Liver (tissue), 8 donors: ENCODE measurements at regions not wholly inside any gene's neighbourhood (a gene's known extent, or its start where the extent isn't known, plus 50 kb on each side); places are given as distances from the start of the nearest gene placed in this dataset.

Experiments
- DNase-seq: peaks from one replicate; pipeline ENCODE4 v3.0.0-alpha.2; 2017; ENCODE audit warnings: low spot score
- H3K27ac ChIP-seq, 2 donors: one replicate each; pipeline ENCODE4 v1.7.0; 2013; ENCODE audit warnings: inconsistent platforms in 2 of 2, low read length in 2 of 2, control low read depth in 1 of 2, low read depth in 1 of 2, mild to moderate bottlenecking in 1 of 2
- H3K27me3 ChIP-seq, 4 donors: one replicate each; pipeline versions ENCODE4 v1.6.1 to v1.7.0; 2013; ENCODE audit warnings: low read length in 3 of 4, inconsistent platforms in 1 of 4, mild to moderate bottlenecking in 1 of 4, moderate library complexity in 1 of 4; ENCODE audit not compliant: control insufficient read depth in 4 of 4, insufficient read depth in 4 of 4
- H3K36me3 ChIP-seq, 4 donors: one replicate each; pipeline versions ENCODE4 v1.6.1 to v1.7.0; 2013; ENCODE audit warnings: low read length in 3 of 4, mild to moderate bottlenecking in 3 of 4, low read depth in 1 of 4, moderate library complexity in 1 of 4; ENCODE audit not compliant: control insufficient read depth in 4 of 4, insufficient read depth in 3 of 4
- H3K4me1 ChIP-seq, 4 donors: one replicate each; pipeline versions ENCODE4 v1.6.1 to v1.7.0; 2013; ENCODE audit warnings: low read length in 3 of 4, mild to moderate bottlenecking in 3 of 4, moderate library complexity in 1 of 4; ENCODE audit not compliant: control insufficient read depth in 4 of 4, insufficient read depth in 4 of 4
- H3K4me3 ChIP-seq, 3 donors: one replicate each; pipeline versions ENCODE4 v1.6.1 to v1.7.0; 2013; ENCODE audit warnings: low read length in 3 of 3, control low read depth in 1 of 3, low read depth in 1 of 3, mild to moderate bottlenecking in 1 of 3
- H3K9ac ChIP-seq, 2 donors: one replicate each; pipeline ENCODE4 v1.7.0; 2013; ENCODE audit warnings: low read length in 2 of 2, mild to moderate bottlenecking in 2 of 2, moderate library complexity in 2 of 2, control low read depth in 1 of 2, low read depth in 1 of 2
- H3K9me3 ChIP-seq, 4 donors: one replicate each; pipeline versions ENCODE4 v1.6.1 to v1.7.0; 2013; ENCODE audit warnings: low read length in 3 of 4; ENCODE audit not compliant: control insufficient read depth in 4 of 4
- FOXA1 ChIP-seq: IDR thresholded peaks from 2 replicates; pipeline ENCODE4 v1.6.1; 2016; ENCODE audit warnings: antibody characterized with exemption
- GABPA ChIP-seq, 2 donors: IDR thresholded peaks in 1 of 2; conservative IDR thresholded peaks in 1 of 2; 2 replicates each; pipeline ENCODE4 v1.6.1; 2016; ENCODE audit warnings: antibody characterized with exemption in 2 of 2, mild to moderate bottlenecking in 1 of 2, moderate library complexity in 1 of 2
- HNF4A ChIP-seq, 2 donors: conservative IDR thresholded peaks; 2 replicates each; pipeline ENCODE4 v1.6.1; 2016; ENCODE audit warnings: antibody characterized with exemption in 2 of 2, mild to moderate bottlenecking in 2 of 2
- HNF4G ChIP-seq: IDR thresholded peaks from 2 replicates; pipeline ENCODE4 v1.6.1; 2016; ENCODE audit warnings: antibody characterized with exemption
- JUND ChIP-seq, 2 donors: IDR thresholded peaks; 2 replicates each; pipeline ENCODE4 v1.6.1; 2016; ENCODE audit warnings: antibody characterized with exemption in 2 of 2
- NR2F2 ChIP-seq: IDR thresholded peaks from 2 replicates; pipeline ENCODE4 v1.6.1; 2016; ENCODE audit warnings: antibody characterized with exemption
- RAD21 ChIP-seq, 2 donors: IDR thresholded peaks; 2 replicates each; pipeline ENCODE4 v1.6.1; 2016; ENCODE audit warnings: antibody characterized with exemption in 2 of 2, mild to moderate bottlenecking in 2 of 2
- SP1 ChIP-seq: IDR thresholded peaks from 2 replicates; pipeline ENCODE4 v1.6.1; 2018; ENCODE audit warnings: antibody characterized with exemption, mild to moderate bottlenecking
- TAF1 ChIP-seq: conservative IDR thresholded peaks from 2 replicates; pipeline ENCODE4 v1.6.1; 2016; ENCODE audit warnings: antibody characterized with exemption, mild to moderate bottlenecking
- YY1 ChIP-seq: IDR thresholded peaks from 2 replicates; pipeline ENCODE4 v1.6.1; 2016; ENCODE audit warnings: antibody characterized with exemption, mild to moderate bottlenecking
- WGBS: extraction: QIAGEN DNeasy Blood & Tissue Kit; methylation state at CpG from one replicate; pipeline ENCODE4 v1.1.7; 2013; 5-methylcytosine and 5-hydroxymethylcytosine counted together
- TF ChIP-seq, protein P1 (sequence below): fragments of 150-350 bp; IDR thresholded peaks from 2 replicates; pipeline ENCODE4 v1.5.1; 2017; ENCODE audit warnings: improper control_type of control experiment, low read depth, low read length; ENCODE audit not compliant: missing input control
- TF ChIP-seq, protein P2 (sequence below): IDR thresholded peaks from 2 replicates; pipeline ENCODE4 v1.6.1; 2016; ENCODE audit warnings: antibody characterized with exemption
- TF ChIP-seq, protein P3 (sequence below): IDR thresholded peaks from 2 replicates; pipeline ENCODE4 v1.6.1; 2016; ENCODE audit warnings: antibody characterized with exemption
- TF ChIP-seq, protein P4 (sequence below): IDR thresholded peaks from 2 replicates; pipeline ENCODE4 v1.6.1; 2016; ENCODE audit warnings: antibody characterized with exemption, mild to moderate bottlenecking
- donor health status: healthy.
- donor health status: healthy.
- donor health status: healthy.
- donor health status: healthy.
- donor health status: healthy.

DNA sequence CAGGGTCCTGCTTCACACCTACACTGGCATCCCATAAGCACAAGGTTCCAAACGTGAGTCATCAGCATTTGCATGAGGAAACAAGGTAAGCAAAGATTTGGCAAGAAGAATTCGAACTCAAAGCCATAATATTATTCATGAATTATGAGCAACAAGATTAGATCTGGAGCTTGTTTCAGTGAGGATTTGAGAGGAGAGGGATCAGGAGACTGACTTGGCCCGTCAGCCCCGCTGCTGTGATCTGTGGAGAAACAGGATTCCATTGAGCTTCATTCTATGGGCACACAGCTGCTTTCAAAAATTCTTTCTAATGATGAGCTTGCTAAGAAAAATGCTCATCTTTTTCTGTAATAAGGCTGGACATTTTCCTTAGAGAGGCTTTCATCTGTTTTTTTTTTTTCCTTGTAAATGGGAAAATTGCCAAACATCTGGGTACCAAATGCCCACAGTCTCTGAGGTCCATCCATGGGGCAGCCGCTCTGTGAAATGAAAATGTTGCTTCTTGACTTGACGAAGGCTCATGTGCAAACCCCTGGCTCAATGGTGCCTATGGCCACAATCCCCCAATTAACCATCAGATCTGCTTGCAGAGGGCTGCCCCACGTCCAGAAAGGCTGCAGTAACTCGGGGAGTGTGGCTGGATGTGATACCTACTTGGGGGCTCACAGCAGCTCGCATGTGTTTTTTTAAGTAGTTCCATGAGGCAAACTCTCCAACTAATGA, 179.3 kb downstream of the TMEM18 start:
- Histone ChIP-seq H3K27me3 (no peaks in the 10 kb centered on the region), H3K27ac (no peak overlapping the region), H3K4me3 (no peak overlapping the region), H3K36me3 (peaks cover 0 to 1% (median 0%) of the 10 kb centered on the region in 4 donors), H3K4me1 (no peaks in the 10 kb centered on the region), H3K9ac (no peak overlapping the region), H3K9me3 (no peaks in the 10 kb centered on the region)
- no peak for DNase-seq
- WGBS, result 64% methylated on average over 9 of the region's 9 CpGs
- TF ChIP-seq NR2F2 (no peak), FOXA1 (no peak), GABPA (IDR thresholded peaks at IDR 0.05 in 1 of 2, conservative IDR thresholded peaks at IDR 0.05 in 1 of 2) (no peak), HNF4A (conservative IDR thresholded peaks at IDR 0.05) (no peak), TAF1 (no peak), RAD21 (IDR thresholded peaks at IDR 0.05) (no peak)
- TF ChIP-seq, protein P1, sequence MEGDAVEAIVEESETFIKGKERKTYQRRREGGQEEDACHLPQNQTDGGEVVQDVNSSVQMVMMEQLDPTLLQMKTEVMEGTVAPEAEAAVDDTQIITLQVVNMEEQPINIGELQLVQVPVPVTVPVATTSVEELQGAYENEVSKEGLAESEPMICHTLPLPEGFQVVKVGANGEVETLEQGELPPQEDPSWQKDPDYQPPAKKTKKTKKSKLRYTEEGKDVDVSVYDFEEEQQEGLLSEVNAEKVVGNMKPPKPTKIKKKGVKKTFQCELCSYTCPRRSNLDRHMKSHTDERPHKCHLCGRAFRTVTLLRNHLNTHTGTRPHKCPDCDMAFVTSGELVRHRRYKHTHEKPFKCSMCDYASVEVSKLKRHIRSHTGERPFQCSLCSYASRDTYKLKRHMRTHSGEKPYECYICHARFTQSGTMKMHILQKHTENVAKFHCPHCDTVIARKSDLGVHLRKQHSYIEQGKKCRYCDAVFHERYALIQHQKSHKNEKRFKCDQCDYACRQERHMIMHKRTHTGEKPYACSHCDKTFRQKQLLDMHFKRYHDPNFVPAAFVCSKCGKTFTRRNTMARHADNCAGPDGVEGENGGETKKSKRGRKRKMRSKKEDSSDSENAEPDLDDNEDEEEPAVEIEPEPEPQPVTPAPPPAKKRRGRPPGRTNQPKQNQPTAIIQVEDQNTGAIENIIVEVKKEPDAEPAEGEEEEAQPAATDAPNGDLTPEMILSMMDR, result no peak
- TF ChIP-seq, protein P2, sequence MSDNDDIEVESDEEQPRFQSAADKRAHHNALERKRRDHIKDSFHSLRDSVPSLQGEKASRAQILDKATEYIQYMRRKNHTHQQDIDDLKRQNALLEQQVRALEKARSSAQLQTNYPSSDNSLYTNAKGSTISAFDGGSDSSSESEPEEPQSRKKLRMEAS, result no peak

DNA sequence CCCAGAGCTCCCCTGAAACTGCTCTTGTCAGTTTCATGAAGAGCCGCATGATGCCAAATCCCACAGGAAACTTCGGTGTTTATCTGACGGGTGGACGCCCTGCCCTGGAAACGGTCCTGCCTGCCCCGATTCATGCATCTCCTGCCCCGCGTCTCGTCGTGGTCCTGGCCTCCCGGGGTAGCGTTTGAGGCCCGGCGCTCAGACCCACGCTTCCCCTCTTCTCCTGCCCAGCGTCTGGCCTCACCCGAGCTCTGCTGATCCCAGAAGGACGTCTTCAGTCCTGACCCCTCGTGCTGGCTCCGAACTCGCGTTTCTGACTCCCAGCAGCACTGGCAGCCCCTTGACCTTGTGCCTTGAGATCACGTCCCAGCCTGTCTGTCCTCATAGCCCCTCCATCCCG, 180.5 kb downstream of the TMEM18 start:
- H3K4me1 ChIP-seq, result no peaks in the 10 kb centered on the region
- DNase-seq, result no peak
- H3K4me3 ChIP-seq, result no peak overlapping the region
- no peak for TF ChIP-seq RAD21 (IDR thresholded peaks at IDR 0.05)
- no peak for TF ChIP-seq SP1
- TF ChIP-seq, protein P2, result no peak
- TF ChIP-seq HNF4G, result no peak
- TF ChIP-seq, protein P3, sequence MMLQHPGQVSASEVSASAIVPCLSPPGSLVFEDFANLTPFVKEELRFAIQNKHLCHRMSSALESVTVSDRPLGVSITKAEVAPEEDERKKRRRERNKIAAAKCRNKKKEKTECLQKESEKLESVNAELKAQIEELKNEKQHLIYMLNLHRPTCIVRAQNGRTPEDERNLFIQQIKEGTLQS, result no peak
- TF ChIP-seq HNF4A (conservative IDR thresholded peaks at IDR 0.05), result no peak
- no peak for TF ChIP-seq YY1
- H3K36me3 ChIP-seq, result no peaks in the 10 kb centered on the region
- H3K27me3 ChIP-seq, result peaks cover 0 to 2% (median 0%) of the 10 kb centered on the region in 4 donors
- H3K27ac ChIP-seq, result no peak overlapping the region
- 81% methylated on average over 24 of the region's 24 CpGs for WGBS
- no peak overlapping the region for H3K9ac ChIP-seq
- no peaks in the 10 kb centered on the region for H3K9me3 ChIP-seq

DNA sequence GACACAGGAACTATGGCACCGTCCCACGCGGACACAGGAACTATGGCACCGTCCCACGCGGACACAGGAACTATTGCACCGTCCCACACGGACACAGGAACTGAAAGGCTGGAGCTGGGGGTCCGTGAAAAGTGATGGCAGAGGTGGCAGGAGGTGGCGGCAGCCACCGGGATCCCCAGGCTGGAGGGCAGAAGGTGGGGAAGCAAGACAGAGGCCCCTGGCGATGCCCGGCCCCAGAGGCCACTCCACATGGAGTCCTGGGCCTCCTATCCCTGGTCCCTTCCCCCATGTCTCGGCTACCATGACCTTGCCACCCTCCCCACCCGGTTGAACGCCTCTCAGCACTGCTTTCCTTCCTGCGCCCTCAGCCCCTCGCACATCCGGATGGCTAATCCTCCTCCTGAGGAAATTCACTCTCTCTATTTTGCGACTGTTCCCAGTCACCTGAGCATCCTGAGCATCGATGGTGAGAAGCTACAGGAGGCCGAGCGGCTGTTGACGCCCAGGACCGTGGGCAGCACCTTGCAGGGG, 181.4 kb downstream of the TMEM18 start:
- Histone ChIP-seq H3K4me1 (no peaks in the 10 kb centered on the region), H3K27me3 (peaks cover 0 to 2% (median 0%) of the 10 kb centered on the region in 4 donors), H3K9me3 (no peaks in the 10 kb centered on the region), H3K36me3 (no peaks in the 10 kb centered on the region), H3K9ac (no peak overlapping the region), H3K4me3 (no peak overlapping the region), H3K27ac (no peak overlapping the region)
- WGBS, result 84% methylated on average over 25 of the region's 25 CpGs
- TF ChIP-seq, protein P3, result no peak
- TF ChIP-seq GABPA (IDR thresholded peaks at IDR 0.05 in 1 of 2, conservative IDR thresholded peaks at IDR 0.05 in 1 of 2) (no peak), FOXA1 (no peak), TAF1 (no peak), NR2F2 (no peak), SP1 (no peak), HNF4G (no peak), JUND (IDR thresholded peaks at IDR 0.05) (no peak)
- TF ChIP-seq, protein P4, sequence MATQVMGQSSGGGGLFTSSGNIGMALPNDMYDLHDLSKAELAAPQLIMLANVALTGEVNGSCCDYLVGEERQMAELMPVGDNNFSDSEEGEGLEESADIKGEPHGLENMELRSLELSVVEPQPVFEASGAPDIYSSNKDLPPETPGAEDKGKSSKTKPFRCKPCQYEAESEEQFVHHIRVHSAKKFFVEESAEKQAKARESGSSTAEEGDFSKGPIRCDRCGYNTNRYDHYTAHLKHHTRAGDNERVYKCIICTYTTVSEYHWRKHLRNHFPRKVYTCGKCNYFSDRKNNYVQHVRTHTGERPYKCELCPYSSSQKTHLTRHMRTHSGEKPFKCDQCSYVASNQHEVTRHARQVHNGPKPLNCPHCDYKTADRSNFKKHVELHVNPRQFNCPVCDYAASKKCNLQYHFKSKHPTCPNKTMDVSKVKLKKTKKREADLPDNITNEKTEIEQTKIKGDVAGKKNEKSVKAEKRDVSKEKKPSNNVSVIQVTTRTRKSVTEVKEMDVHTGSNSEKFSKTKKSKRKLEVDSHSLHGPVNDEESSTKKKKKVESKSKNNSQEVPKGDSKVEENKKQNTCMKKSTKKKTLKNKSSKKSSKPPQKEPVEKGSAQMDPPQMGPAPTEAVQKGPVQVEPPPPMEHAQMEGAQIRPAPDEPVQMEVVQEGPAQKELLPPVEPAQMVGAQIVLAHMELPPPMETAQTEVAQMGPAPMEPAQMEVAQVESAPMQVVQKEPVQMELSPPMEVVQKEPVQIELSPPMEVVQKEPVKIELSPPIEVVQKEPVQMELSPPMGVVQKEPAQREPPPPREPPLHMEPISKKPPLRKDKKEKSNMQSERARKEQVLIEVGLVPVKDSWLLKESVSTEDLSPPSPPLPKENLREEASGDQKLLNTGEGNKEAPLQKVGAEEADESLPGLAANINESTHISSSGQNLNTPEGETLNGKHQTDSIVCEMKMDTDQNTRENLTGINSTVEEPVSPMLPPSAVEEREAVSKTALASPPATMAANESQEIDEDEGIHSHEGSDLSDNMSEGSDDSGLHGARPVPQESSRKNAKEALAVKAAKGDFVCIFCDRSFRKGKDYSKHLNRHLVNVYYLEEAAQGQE, result no peak
- TF ChIP-seq, protein P1, result no peak
- DNase-seq, result no peak
